ENCODE measurements at regions not wholly inside any gene's neighbourhood (a gene's known extent, or its start where the extent isn't known, plus 50 kb on each side); places are given as distances from the start of the nearest gene placed in this dataset.

- TF ChIP-seq EZH2 (IDR thresholded peaks at IDR 0.05): no peak
- no peak for TF ChIP-seq POLR2AphosphoS5 (IDR thresholded peaks at IDR 0.05; ENCODE audit: borderline replicate concordance, low read depth, low read length)
- TF ChIP-seq FOXP2 (optimal IDR thresholded peaks at IDR 0.05; ENCODE audit: control extremely low read depth, extremely low read length, insufficient read depth): no peak
Observed at GRCh38 chr5:74971947-74972460, 80.4 kb downstream of the GCNT4 start.

Data from SK-N-MC (cell line).